GM12892 (cell line): ENCODE measurements at regions not wholly inside any gene's neighbourhood (a gene's known extent, or its start where the extent isn't known, plus 50 kb on each side); places are given as distances from the start of the nearest gene placed in this dataset.

ENCODE experiments used
- POLR2A ChIP-seq: IDR thresholded peaks from 2 replicates; pipeline ENCODE4 v1.6.1; 2011; ENCODE audit warnings: low read depth, low read length, control low read depth
- POLR2AphosphoS5 ChIP-seq: IDR thresholded peaks from 2 replicates; pipeline ENCODE4 v1.6.1; 2011; ENCODE audit warnings: low read depth, low read length, control low read depth
- TAF1 ChIP-seq: IDR thresholded peaks from 2 replicates; pipeline ENCODE4 v1.6.1; 2011; ENCODE audit warnings: low read depth, mild to moderate bottlenecking, control low read depth, low read length, borderline replicate concordance

- TF ChIP-seq POLR2A (no peak), POLR2AphosphoS5 (no peak), TAF1 (no peak)
These were observed 247.6 kb downstream of the WDR11 start for GRCh38 chr10:121098751-121099150.
